CD14-positive monocyte (primary cell): ENCODE measurements at regions not wholly inside any gene's neighbourhood (a gene's known extent, or its start where the extent isn't known, plus 50 kb on each side); places are given as distances from the start of the nearest gene placed in this dataset.

Experiments
- DNase-seq, 3 donors: peaks; one replicate each; pipeline ENCODE4 v3.0.0-alpha.2; 2011 to 2022
- H2AFZ ChIP-seq: 2 replicates; pipeline ENCODE4 v1.6.0; 2012; ENCODE audit warnings: mild to moderate bottlenecking, low read depth, low read length, inconsistent platforms; ENCODE audit not compliant: insufficient read depth, poor library complexity, severe bottlenecking
- H3K27ac ChIP-seq, 2 donors: 1 replicate in 1 of 2; 2 replicates in 1 of 2; pipeline ENCODE4 v1.5.1; 2012 to 2013; ENCODE audit warnings: low read length in 2 of 2, control low read depth in 1 of 2, inconsistent platforms in 1 of 2, low read depth in 1 of 2, mild to moderate bottlenecking in 1 of 2
- H3K27me3 ChIP-seq, 2 donors: one replicate each; pipeline versions ENCODE4 v1.6.0 to v1.6.1; 2011 to 2013; ENCODE audit warnings: low read length in 2 of 2; ENCODE audit not compliant: control insufficient read depth in 2 of 2, insufficient read depth in 2 of 2
- H3K36me3 ChIP-seq, 2 donors: replicated peaks in 1 of 2; 1 replicate in 1 of 2; 2 replicates in 1 of 2; pipeline versions ENCODE4 v1.5.1 to v1.6.1; 2012 to 2013; ENCODE audit warnings: low read length in 2 of 2, control low read depth in 1 of 2, inconsistent platforms in 1 of 2, mild to moderate bottlenecking in 1 of 2; ENCODE audit not compliant: insufficient read depth in 2 of 2, control insufficient read depth in 1 of 2
- H3K4me1 ChIP-seq, 2 donors: 1 replicate in 1 of 2; 2 replicates in 1 of 2; pipeline versions ENCODE4 v1.5.1 to v1.6.1; 2012 to 2013; ENCODE audit warnings: low read length in 2 of 2, control low read depth in 1 of 2, inconsistent platforms in 1 of 2, mild to moderate bottlenecking in 1 of 2, moderate library complexity in 1 of 2; ENCODE audit not compliant: insufficient read depth in 2 of 2, control insufficient read depth in 1 of 2
- H3K4me2 ChIP-seq: replicated peaks from 2 replicates; pipeline ENCODE3; 2012; ENCODE audit warnings: low read length, moderate library complexity, mild to moderate bottlenecking; ENCODE audit not compliant: poor library complexity, severe bottlenecking; ENCODE audit errors: extremely low read depth
- H3K4me3 ChIP-seq, 3 experiments: fragments of 200-600 bp in 1 of 3; sonication (generic) in 1 of 3; replicated peaks in 1 of 3; 1 replicate in 2 of 3; 2 replicates in 1 of 3; pipeline ENCODE4 v1.5.1; 2011 to 2013; ENCODE audit warnings: low read length in 3 of 3, mild to moderate bottlenecking in 3 of 3, control low read depth in 2 of 3, low read depth in 2 of 3, inconsistent platforms in 1 of 3, moderate library complexity in 1 of 3
- H3K79me2 ChIP-seq: 2 replicates; pipeline ENCODE4 v1.6.0; 2012; ENCODE audit warnings: mild to moderate bottlenecking, control low read depth, inconsistent platforms, low read length, moderate library complexity; ENCODE audit not compliant: insufficient read depth
- H3K9ac ChIP-seq: 2 replicates; pipeline ENCODE4 v1.6.0; 2017; ENCODE audit warnings: low read length, mild to moderate bottlenecking; ENCODE audit not compliant: insufficient read depth, poor library complexity, severe bottlenecking
- H3K9me3 ChIP-seq, 2 donors: replicated peaks in 1 of 2; 1 replicate in 1 of 2; 2 replicates in 1 of 2; pipeline versions ENCODE4 v1.5.1 to v1.6.1; 2012 to 2013; ENCODE audit warnings: low read length in 2 of 2, control low read depth in 1 of 2; ENCODE audit not compliant: control insufficient read depth in 1 of 2, insufficient read depth in 1 of 2
- H4K20me1 ChIP-seq: 2 replicates; pipeline ENCODE4 v1.6.0; 2012; ENCODE audit warnings: mild to moderate bottlenecking, low read length, control low read depth, moderate library complexity; ENCODE audit not compliant: insufficient read depth
- H3K27ac Mint-ChIP-seq, 7 donors: one replicate each; pipeline ENCODE4 v1.8.0; 2020; ENCODE audit warnings: mild to moderate bottlenecking in 7 of 7, mixed read lengths in 7 of 7, moderate library complexity in 6 of 7, inconsistent platforms in 2 of 7
- H3K27me3 Mint-ChIP-seq, 3 donors: one replicate each; pipeline ENCODE4 v1.8.0; 2021 to 2022; ENCODE audit warnings: low read depth in 3 of 3, mild to moderate bottlenecking in 3 of 3, mixed read lengths in 3 of 3, moderate library complexity in 3 of 3, inconsistent platforms in 1 of 3
- H3K36me3 Mint-ChIP-seq, 2 donors: one replicate each; pipeline ENCODE4 v1.8.0; 2020; ENCODE audit warnings: mixed read lengths in 2 of 2, inconsistent platforms in 1 of 2, mild to moderate bottlenecking in 1 of 2
- H3K4me1 Mint-ChIP-seq: one replicate; pipeline ENCODE4 v1.8.0; 2020; ENCODE audit warnings: mild to moderate bottlenecking, mixed read lengths
- H3K4me3 Mint-ChIP-seq, 2 donors: one replicate each; pipeline ENCODE4 v1.8.0; 2020; ENCODE audit warnings: mild to moderate bottlenecking in 2 of 2, mixed read lengths in 2 of 2, moderate library complexity in 1 of 2
- H3K9me3 Mint-ChIP-seq, 7 donors: one replicate each; pipeline ENCODE4 v1.8.0; 2020 to 2022; ENCODE audit warnings: mixed read lengths in 7 of 7, mild to moderate bottlenecking in 6 of 7, moderate library complexity in 6 of 7, inconsistent platforms in 2 of 7
- CTCF ChIP-seq: fragments of 200-600 bp; IDR thresholded peaks from one replicate; pipeline ENCODE4 v1.8.0; 2022; ENCODE audit warnings: antibody characterized with exemption, mild to moderate bottlenecking
- WGBS: methylation state at CpG from one replicate; pipeline ENCODE4 v1.1.5; 2013; ENCODE audit warnings: missing lambda C conversion rate; ENCODE audit not compliant: insufficient coverage; 5-methylcytosine and 5-hydroxymethylcytosine counted together
- intact Hi-C, 2 donors: fragments of 100-400 bp; cut with micrococcal nuclease; formaldehyde crosslinking; loops; one replicate each; pipeline versions ENCODE4 v1.15.0 to v1.15.1; 2023

- WGBS = 100% methylated on average over 3 of the region's 4 CpGs
- intact Hi-C loops = no loop called here
These were observed 169.0 kb downstream of the ENGASE start for GRCh38 chr17:79243603-79243990.

DNA sequence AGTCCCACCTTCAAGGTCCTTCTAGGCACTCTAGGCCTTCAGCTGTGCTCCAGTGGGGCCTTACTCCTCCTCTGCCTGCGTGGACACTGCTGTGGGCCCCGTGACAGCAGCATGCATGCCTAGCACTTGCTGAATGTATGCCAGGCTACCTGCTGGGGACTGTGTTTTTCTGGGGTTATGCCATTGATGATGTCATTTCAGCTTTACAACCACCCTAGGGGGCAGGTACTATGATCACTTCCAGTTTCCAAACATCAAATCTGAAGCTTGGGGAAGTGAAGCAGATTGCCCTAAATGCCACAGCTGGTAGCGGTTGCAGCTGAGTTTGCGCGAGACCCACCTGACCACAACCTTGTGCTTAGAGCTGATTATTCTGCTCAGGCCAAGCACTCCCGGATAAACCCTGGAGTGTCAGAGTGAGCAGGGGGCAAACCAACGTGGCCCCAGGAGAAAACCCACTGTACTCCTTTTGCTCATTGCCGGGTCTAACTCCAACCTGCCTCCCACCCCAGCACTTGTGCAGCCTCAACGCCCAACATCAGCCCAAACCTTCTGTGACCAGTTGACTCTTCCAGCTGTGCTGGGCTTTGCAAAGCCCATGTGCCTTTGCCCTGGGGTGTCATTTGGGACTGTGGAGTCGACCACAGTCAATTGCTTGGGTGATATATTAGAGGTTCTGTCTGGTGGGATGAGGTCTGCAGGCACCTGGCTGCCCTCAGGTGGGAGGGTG is 168.4 kb downstream of the ENGASE start:
- 27% methylated on average over 7 of the region's 10 CpGs for WGBS
- H3K27me3 ChIP-seq = peaks cover 0 to 2% of the 10 kb centered on the region in 2 donors
- H3K36me3 ChIP-seq = no peaks in the 10 kb centered on the region
- no peak for TF ChIP-seq CTCF
- H3K79me2 ChIP-seq = no peaks in the 10 kb centered on the region
- no peak overlapping the region for H2AFZ ChIP-seq
- Mint-ChIP-seq H3K36me3 (no peaks in the 10 kb centered on the region), H3K4me3 (no peak overlapping the region), H3K4me1 (no peaks in the 10 kb centered on the region), H3K9me3 (peaks cover 0 to 6% (median 0%) of the 10 kb centered on the region in 7 donors), H3K27ac (no peak overlapping the region), H3K27me3 (peaks cover 3 to 12% (median 11%) of the 10 kb centered on the region in 3 donors)
- H3K9ac ChIP-seq = no peak overlapping the region
- intact Hi-C loops = no loop called here
- DNase-seq = no peak
- no peaks in the 10 kb centered on the region for H4K20me1 ChIP-seq
- H3K4me2 ChIP-seq = no peak overlapping the region
- no peaks in the 10 kb centered on the region for H3K9me3 ChIP-seq
- H3K4me1 ChIP-seq = no peaks in the 10 kb centered on the region
- H3K27ac ChIP-seq = no peak overlapping the region
- no peak overlapping the region for H3K4me3 ChIP-seq

More at GRCh38 chr17:79243603-79243990, 169.0 kb downstream of the ENGASE start:
- Histone ChIP-seq H3K4me1 (no peaks in the 10 kb centered on the region), H3K79me2 (no peaks in the 10 kb centered on the region), H3K9me3 (no peaks in the 10 kb centered on the region), H3K4me3 (no peak overlapping the region), H2AFZ (no peak overlapping the region), H3K4me2 (no peak overlapping the region), H4K20me1 (no peaks in the 10 kb centered on the region), H3K36me3 (no peaks in the 10 kb centered on the region), H3K27me3 (peaks cover 0 to 2% of the 10 kb centered on the region in 2 donors), H3K9ac (no peak overlapping the region), H3K27ac (no peak overlapping the region)
- no peaks in the 10 kb centered on the region for H3K36me3 Mint-ChIP-seq
- DNase-seq = no peak
- H3K9me3 Mint-ChIP-seq = peaks cover 0 to 6% (median 0%) of the 10 kb centered on the region in 7 donors
- H3K27ac Mint-ChIP-seq = no peak overlapping the region
- peaks cover 7 to 12% (median 9%) of the 10 kb centered on the region in 3 donors for H3K27me3 Mint-ChIP-seq
- no peak overlapping the region for H3K4me3 Mint-ChIP-seq
- no peaks in the 10 kb centered on the region for H3K4me1 Mint-ChIP-seq
- TF ChIP-seq CTCF = no peak
